CD1c-positive myeloid dendritic cell (primary cell): ENCODE measurements at regions not wholly inside any gene's neighbourhood (a gene's known extent, or its start where the extent isn't known, plus 50 kb on each side); places are given as distances from the start of the nearest gene placed in this dataset.
"Not testable (repeated sequence)": the region's sequence is repeated elsewhere in the genome, so short reads cannot be mapped to it uniquely, and the experiment has no call there.

Source experiments
- DNase-seq: peaks from one replicate; pipeline ENCODE4 v3.0.0-alpha.2; 2016; ENCODE audit errors: extremely low spot score

GRCh38 chr2:181790716-181791649 lies 100.5 kb upstream of the ITPRID2 start:
- DNase-seq = no peak

- no peak for DNase-seq
Measured at GRCh38 chr2:181792906-181793305, 98.6 kb upstream of the ITPRID2 start.

DNA sequence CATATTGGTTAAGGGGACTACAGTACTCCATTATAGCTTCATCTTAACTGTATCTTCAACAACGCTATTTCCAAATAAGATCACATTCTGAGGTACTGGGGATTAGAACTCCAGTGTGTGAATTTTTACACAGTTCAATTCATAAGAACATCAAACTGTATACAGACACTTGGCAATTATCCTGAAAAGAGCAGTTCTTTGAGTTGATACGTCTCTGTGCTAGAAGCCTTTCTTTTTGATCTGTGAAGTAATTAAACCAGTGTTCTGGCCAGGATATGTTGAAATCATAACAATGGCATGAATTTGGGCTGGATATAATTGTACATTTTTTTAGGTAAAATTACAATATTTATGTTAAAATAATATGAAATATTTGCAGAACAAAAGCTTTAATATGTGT lies 93.5 kb upstream of the ITPRID2 start:
- no peak for DNase-seq

GRCh38 chr2:181802300-181802699 lies 89.2 kb upstream of the ITPRID2 start:
- not testable (repeated sequence) for DNase-seq

- DNase-seq = not testable (repeated sequence)
Measured at GRCh38 chr2:181803903-181804799, 87.4 kb upstream of the ITPRID2 start.

DNA sequence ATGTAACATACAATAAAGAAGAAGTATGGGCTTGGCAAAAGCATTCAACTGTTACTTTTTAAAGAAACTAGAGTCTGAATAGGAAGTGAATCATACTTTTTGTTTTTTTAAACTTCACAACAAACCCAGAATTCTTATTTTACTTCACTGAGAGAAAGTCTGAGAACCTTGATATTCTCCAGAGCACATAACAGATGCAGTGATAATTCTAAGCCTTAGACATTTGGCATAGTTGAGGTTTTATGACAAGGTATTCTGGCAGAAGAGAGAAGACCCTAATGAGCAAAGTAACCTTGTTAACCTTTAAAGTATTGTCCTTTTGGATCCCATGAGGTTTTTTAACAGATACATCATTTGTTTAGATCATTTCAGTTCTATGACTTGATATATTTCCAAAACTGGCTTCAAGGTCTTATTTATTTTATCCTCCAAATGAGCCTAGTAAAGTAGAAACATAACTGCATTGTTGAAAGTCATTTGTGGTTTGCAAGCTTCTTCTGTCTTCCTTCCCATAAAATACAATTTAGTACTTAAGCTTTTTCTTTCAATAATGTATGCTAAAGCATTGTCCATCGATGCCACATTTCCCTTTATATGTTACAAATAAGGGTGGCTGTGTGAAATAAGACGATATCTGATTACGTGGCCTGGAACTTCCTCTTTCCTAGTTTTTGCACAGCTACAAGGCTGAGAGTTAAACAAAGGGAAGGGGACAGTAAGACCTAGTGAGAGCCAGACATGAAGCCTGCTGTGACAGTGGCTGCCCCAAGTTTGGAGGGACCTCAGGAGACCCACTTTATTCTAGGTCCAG lies 86.1 kb upstream of the ITPRID2 start:
- DNase-seq = peak; percentile 69

GRCh38 chr2:181806039-181806392 lies 85.5 kb upstream of the ITPRID2 start:
- no peak for DNase-seq

DNA sequence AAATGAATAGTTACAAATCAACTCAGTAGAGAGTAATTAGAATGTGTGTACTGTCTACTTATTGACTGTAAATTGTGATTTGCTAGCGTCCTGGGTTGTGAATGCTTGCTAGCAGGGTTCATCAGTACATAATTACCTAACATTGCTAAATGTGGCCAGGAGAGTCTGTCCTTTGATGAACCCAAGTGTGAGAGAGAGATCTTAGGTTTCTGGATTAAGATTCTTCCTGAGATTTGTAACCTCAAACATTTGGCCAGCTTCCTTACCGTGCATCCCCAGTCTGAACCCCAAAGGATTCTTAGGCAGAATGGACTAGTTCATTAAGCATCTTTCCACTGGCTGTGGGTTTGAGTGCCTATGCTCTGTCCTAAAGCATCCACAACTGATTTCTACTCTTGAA lies 84.0 kb upstream of the ITPRID2 start:
- DNase-seq = no peak

DNA sequence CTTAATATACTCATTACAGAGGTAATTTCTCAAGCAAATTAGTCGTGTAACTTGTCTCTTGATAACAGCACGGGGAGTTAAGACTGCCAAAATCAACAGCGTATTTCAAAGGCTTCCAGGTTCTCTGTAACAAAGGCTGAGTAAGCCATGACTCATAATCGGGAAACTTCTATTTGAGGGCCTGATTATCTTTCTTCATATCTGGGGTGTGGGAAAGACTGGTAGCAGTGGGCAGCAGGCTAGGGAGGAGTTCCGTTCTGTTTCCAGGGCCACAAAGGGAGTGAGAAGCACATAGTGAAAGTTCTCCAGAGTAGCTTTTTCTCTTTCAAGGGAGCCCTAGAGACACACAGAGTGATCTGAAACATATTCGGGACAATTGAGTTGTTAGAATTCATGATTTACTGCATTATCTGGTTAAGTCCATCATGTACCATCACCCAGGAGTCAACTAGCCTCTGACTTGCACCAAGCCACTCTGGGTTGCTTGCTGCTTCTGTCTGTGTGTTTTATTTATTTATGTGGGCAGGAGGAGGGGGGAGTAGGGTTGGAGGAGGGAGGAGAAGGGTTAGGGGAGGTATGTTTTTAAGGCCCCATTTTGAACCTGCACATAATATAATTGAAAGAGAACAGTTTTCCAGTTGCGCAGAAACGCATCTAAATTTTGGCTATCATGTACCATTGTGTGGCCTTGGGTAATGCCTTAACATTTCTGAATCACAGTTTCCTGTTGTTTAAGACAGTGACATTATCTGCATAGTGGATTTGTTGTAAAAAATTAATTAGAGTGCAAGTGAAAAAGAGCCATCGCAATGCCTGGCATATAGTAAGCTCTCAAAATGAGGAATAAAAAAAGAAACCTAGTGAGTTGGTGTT lies 80.5 kb upstream of the ITPRID2 start:
- peak; percentile 74 for DNase-seq

GRCh38 chr2:181812106-181812743 lies 79.3 kb upstream of the ITPRID2 start:
- no peak for DNase-seq

DNA sequence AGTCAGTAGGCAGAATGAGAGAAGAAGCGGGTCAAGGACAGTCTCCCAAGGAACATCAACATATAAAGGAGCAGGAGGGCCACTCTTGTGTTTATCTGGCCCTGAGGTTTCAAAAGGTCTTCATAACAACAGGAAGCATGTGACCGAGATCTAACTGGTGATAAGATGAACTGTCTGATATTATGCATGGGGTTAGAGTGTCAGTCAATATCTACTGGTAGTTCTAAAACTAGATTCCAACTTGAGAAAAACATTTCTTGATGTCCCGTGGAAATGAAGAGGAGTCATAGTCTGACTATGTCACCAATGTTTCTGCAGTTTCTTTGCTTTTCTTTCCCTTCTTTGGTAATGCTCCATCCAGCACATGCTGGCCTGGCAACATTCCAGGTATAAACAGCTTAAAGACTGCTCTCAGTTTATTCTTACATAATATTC lies 77.5 kb upstream of the ITPRID2 start:
- DNase-seq = peak; percentile 16

GRCh38 chr2:181817509-181817908 lies 74.0 kb upstream of the ITPRID2 start:
- DNase-seq = no peak

- DNase-seq = no peak
Measured at GRCh38 chr2:181818058-181818680, 73.4 kb upstream of the ITPRID2 start.

GRCh38 chr2:181818840-181819239 lies 72.7 kb upstream of the ITPRID2 start:
- no peak for DNase-seq

GRCh38 chr2:181821049-181821448 lies 70.5 kb upstream of the ITPRID2 start:
- no peak for DNase-seq

GRCh38 chr2:181822097-181822496 lies 69.4 kb upstream of the ITPRID2 start:
- no peak for DNase-seq

GRCh38 chr2:181823405-181823804 lies 68.1 kb upstream of the ITPRID2 start:
- no peak for DNase-seq

GRCh38 chr2:181828122-181828705 lies 63.3 kb upstream of the ITPRID2 start:
- DNase-seq = no peak

DNA sequence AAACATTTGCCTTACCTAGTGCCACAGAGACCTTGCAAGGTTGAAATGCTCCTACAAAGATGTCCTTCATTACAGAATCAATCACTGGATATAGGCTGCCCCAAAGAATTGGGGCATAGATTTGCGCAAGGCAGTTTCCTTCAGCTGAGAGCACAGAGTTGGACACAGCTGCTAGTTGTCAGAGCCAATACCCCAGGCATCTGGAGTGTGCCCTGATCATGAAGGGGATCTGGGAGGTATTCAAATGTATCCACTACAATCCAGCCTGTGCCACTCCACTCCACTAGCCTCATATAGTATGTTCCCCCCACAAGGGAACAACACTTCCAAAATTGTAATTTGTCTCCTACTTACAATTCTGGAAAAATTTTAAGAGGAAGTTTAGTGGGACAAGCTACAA lies 62.3 kb upstream of the ITPRID2 start:
- no peak for DNase-seq
